ENCODE measurements at regions not wholly inside any gene's neighbourhood (a gene's known extent, or its start where the extent isn't known, plus 50 kb on each side); places are given as distances from the start of the nearest gene placed in this dataset.

DNA sequence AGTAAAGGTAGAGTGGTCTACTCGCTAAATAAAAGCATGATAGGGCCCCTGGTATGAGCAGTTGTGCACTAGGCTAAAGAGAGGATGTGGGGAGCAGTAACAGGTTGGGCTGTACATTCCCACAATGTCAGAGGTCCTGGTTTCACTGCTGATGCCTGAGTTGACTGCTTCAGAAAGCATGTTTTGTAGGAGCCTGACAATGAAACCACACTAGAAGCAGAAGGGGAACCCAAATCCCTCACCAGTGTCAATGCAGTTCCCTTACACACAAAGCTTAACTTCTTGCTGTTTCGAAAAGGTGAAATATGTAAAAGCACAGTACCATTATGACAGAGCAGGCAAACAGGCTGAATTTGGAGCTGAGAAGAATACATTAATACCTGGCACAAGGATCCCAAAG, 291.7 kb upstream of the KYNU start:
- in situ Hi-C loops (cut with HindIII; ENCODE audit: low sequenced_read_pairs) = no loop called here
- no peak overlapping the region for H3K4me3 ChIP-seq (ENCODE audit: low read depth, low read length)
- TF ChIP-seq, protein P1, sequence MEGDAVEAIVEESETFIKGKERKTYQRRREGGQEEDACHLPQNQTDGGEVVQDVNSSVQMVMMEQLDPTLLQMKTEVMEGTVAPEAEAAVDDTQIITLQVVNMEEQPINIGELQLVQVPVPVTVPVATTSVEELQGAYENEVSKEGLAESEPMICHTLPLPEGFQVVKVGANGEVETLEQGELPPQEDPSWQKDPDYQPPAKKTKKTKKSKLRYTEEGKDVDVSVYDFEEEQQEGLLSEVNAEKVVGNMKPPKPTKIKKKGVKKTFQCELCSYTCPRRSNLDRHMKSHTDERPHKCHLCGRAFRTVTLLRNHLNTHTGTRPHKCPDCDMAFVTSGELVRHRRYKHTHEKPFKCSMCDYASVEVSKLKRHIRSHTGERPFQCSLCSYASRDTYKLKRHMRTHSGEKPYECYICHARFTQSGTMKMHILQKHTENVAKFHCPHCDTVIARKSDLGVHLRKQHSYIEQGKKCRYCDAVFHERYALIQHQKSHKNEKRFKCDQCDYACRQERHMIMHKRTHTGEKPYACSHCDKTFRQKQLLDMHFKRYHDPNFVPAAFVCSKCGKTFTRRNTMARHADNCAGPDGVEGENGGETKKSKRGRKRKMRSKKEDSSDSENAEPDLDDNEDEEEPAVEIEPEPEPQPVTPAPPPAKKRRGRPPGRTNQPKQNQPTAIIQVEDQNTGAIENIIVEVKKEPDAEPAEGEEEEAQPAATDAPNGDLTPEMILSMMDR (IDR thresholded peaks at IDR 0.05; ENCODE audit: low read depth, low read length, missing control alignments) = no peak
- DNase-seq (ENCODE audit: low read depth) = no peak

- TF ChIP-seq, protein P1 (IDR thresholded peaks at IDR 0.05; ENCODE audit: low read depth, low read length, missing control alignments) = peak; percentile 11
- DNase-seq (ENCODE audit: low read depth) = no peak
- in situ Hi-C loops (cut with HindIII; ENCODE audit: low sequenced_read_pairs) = no loop called here
- no peak overlapping the region for H3K4me3 ChIP-seq (ENCODE audit: low read depth, low read length)
These were observed 295.1 kb upstream of the KYNU start for GRCh38 chr2:142582317-142582716.

DNA sequence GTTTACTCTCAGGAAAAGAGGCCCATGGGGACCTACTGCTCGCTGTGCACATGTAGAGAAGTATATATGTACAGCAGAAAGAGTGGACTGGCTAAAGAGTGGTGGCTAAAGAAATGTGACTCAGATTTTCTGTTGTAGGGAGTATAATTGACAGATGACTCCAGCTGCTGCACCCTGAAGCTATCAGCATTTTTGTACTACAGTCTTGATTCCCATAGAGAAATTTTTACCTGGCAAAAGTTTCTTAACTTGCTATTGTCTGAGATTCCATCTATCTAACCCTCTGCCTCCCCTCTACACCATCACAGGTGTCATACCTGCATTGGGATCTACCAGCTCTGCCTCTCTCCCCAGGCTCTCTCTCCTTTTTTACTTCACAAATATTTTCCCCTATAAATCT, 296.0 kb upstream of the KYNU start:
- no peak overlapping the region for H3K4me3 ChIP-seq (ENCODE audit: low read depth, low read length)
- no peak for DNase-seq (ENCODE audit: low read depth)
- TF ChIP-seq, protein P1 (IDR thresholded peaks at IDR 0.05; ENCODE audit: low read depth, low read length, missing control alignments) = no peak
- in situ Hi-C loops (cut with HindIII; ENCODE audit: low sequenced_read_pairs) = no loop called here

- in situ Hi-C loops (cut with HindIII; ENCODE audit: low sequenced_read_pairs) = no loop called here
- TF ChIP-seq, protein P1 (IDR thresholded peaks at IDR 0.05; ENCODE audit: low read depth, low read length, missing control alignments) = no peak
- no peak overlapping the region for H3K4me3 ChIP-seq (ENCODE audit: low read depth, low read length)
- no peak for DNase-seq (ENCODE audit: low read depth)
These were observed 296.8 kb upstream of the KYNU start for GRCh38 chr2:142580691-142581090.

DNA sequence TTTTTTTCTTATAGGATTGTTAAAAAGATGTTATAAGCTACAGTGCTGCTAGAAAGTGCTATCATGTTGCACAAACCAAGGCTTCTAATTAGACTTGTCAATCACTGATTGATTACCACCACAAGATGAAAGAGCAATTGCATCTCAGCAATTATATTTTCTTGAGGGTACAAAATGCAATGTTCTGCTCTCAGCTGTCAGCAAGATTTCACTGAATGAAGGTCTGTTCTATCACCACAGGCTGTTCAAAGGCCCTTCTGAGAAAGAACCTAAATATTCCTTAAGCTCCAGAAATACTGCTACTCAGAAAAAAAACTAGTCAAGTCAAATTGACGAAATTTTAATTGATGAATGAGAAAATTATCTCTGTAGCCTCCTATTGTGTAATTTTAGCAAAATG, 301.9 kb upstream of the KYNU start:
- no peak overlapping the region for H3K4me3 ChIP-seq (ENCODE audit: low read depth, low read length)
- TF ChIP-seq, protein P1 (IDR thresholded peaks at IDR 0.05; ENCODE audit: low read depth, low read length, missing control alignments) = no peak
- DNase-seq (ENCODE audit: low read depth) = no peak
- in situ Hi-C loops (cut with HindIII; ENCODE audit: low sequenced_read_pairs) = no loop called here

DNA sequence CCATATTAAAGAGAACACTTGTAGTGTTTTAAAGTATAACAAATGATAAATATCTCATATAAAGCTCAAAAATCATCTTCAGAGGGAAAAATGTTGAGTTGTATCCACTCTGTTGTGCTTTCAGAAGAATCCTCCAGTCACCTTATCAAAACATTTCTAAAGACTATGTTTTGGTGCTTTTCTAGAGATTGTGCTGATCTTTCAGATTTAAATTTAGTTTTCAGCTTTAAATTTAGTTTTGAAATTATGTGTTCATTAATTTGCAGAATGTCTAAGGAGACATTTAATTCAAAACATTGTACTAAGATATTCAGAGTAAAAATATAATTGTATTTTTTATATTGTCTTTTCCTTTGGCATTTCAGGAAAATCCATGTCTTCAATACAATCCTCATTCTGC, 303.1 kb upstream of the KYNU start:
- in situ Hi-C loops (cut with HindIII; ENCODE audit: low sequenced_read_pairs) = no loop called here
- no peak overlapping the region for H3K4me3 ChIP-seq (ENCODE audit: low read depth, low read length)
- no peak for DNase-seq (ENCODE audit: low read depth)
- TF ChIP-seq, protein P1 (IDR thresholded peaks at IDR 0.05; ENCODE audit: low read depth, low read length, missing control alignments) = no peak

All from astrocyte of the cerebellum (primary cell).